ENCODE measurements at regions not wholly inside any gene's neighbourhood (a gene's known extent, or its start where the extent isn't known, plus 50 kb on each side); places are given as distances from the start of the nearest gene placed in this dataset.

DNA sequence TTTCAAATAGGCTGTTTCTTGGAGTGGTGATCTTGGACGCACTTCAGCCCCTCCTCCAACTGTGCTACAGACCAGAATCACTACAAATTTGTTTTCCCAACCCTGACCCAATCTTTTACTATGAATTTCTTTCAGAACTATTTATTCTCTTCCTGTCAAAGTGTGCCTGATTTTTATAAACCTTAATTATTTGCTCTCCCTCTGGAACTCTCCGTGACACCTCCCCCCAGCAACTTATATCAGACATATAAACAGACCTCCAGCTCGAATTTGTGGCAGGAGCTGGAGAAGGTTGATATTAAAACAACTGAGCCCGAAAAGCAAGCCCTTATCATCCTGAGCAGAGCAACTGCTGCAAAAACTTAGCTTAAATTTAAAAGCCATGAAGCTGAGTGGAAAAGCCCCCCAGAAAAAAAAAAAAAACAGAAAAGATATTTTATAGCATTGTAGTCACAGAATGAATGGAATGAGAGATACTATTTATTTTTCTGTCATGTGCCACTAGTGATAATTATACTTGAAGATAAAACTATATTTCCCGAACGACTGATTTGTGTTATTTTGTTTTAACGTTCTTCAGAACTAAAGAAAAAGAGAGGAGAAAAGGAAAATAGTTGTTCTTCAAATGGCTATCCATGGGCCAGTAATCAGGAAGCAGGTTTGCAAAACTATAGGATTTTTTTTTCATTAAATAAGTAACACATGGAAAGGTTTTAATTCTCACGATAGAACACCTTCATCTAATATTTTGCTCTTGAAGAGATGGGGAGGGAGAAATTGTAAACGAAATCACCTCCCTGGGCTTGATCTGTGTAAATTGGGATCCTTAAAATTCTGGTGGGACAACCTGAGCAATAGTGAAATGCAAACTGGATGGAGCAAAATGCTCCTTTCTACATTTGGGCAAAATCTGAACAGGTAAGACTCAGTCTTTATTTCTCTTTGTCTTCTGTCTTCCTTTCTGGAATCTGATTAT is 80.8 kb downstream of the NR2F2 start:
- TF ChIP-seq POLR2AphosphoS5 (IDR thresholded peaks at IDR 0.05) = no peak
- TF ChIP-seq, protein P1, sequence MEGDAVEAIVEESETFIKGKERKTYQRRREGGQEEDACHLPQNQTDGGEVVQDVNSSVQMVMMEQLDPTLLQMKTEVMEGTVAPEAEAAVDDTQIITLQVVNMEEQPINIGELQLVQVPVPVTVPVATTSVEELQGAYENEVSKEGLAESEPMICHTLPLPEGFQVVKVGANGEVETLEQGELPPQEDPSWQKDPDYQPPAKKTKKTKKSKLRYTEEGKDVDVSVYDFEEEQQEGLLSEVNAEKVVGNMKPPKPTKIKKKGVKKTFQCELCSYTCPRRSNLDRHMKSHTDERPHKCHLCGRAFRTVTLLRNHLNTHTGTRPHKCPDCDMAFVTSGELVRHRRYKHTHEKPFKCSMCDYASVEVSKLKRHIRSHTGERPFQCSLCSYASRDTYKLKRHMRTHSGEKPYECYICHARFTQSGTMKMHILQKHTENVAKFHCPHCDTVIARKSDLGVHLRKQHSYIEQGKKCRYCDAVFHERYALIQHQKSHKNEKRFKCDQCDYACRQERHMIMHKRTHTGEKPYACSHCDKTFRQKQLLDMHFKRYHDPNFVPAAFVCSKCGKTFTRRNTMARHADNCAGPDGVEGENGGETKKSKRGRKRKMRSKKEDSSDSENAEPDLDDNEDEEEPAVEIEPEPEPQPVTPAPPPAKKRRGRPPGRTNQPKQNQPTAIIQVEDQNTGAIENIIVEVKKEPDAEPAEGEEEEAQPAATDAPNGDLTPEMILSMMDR (IDR thresholded peaks at IDR 0.05) = no peak

Measured in breast epithelium (tissue), 3 donors.